ENCODE measurements at regions not wholly inside any gene's neighbourhood (a gene's known extent, or its start where the extent isn't known, plus 50 kb on each side); places are given as distances from the start of the nearest gene placed in this dataset.
"Not testable (repeated sequence)": the region's sequence is repeated elsewhere in the genome, so short reads cannot be mapped to it uniquely, and the experiment has no call there.

DNA sequence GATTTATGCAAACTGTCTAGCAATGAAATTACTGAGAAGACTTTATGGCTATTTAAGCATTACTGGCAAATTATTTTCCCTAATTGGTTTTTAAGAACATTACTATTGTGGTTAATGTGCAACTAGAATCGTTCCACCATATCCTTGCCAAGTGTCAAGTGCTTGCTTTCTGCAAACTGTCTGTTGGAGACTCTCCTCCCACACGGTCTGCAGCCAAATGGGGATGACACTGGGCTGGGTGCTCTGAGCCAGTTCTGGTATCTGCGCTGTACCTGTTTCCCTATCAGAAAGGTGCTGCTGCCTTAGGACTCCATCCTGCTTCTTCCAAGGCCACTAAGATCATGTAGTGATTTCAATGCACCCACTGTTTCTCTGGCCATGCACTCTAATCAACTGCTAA is 110.4 kb downstream of the RAMP3 start:
- no peak for DNase-seq

DNA sequence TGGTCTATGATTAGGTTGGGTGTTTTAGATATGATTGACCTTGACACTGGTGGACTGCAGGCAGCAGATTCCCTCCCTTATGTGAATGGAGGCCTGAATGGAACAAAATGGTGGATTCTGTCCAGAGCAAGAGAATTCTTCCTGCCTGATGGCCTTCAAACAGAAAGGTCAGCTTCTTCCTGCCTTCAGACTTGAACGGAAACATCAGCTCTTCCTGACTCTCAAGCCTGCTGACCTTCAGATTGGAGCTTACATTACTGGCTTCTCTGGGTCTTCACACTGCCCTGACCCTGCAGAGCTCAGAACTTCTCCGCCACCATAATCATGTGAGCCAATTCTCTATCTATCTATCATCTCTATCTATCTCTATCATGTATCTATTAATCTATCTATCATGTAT is 111.6 kb downstream of the RAMP3 start:
- no peak for DNase-seq

DNA sequence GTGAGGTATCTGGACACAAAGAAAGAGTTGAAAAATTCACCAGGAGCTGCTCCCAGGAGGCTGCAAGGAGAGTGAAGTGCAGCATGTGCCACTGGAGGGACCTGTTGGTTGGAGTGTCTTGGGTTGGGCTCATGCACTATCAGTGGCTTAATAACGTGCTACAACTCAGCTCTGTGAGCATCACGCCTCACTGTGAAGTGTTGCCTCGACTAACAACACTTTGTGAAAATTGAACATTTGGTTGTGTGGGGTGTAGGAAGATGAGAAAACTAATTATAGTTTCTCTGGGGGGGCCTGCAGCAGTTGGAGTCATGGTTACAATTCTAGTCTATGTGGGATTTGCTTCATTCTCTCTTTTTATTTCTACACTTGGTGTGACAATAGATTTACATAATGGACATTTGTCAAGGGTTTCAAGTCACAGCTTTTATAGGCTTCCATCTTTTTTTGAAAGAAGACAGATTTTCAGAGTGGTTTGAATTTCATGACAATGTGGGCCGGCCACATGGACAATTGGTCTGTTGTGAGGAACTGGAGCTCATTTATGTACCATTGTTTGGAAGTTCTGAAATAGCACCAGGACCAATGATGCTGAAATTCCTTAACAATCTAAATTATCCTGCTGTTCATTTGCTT is 121.3 kb downstream of the RAMP3 start:
- DNase-seq: no peak

- not testable (repeated sequence) for DNase-seq
These were observed 132.0 kb downstream of the RAMP3 start for GRCh38 chr7:45289611-45290010.

DNA sequence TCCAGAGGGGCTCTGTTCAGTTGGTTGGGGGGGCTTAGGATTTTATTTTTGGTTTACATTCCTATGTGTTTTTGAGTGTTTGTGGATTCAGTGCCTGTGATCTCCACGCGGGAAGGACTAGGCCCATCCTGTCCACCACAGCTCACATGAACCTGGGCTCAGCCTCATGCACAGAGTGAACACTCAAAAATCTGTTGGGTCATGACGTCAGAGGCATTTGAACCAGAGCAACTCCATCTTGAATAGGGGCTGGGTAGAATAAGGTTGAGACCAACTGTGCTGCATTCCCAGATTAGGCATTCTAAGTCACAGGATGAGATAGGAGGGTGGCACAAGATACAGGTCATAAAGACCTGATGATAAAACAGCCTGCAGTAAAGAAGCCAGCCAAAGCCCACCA is 133.3 kb downstream of the RAMP3 start:
- DNase-seq: no peak

GRCh38 chr7:45292481-45292880 is 134.9 kb downstream of the RAMP3 start:
- DNase-seq: peak; percentile 31

GRCh38 chr7:45293295-45293942 is 135.8 kb downstream of the RAMP3 start:
- no peak for DNase-seq

- no peak for DNase-seq
These were observed 137.0 kb downstream of the RAMP3 start for GRCh38 chr7:45294559-45294958.

- DNase-seq: no peak
These were observed 137.6 kb downstream of the RAMP3 start for GRCh38 chr7:45295222-45295621.

GRCh38 chr7:45296748-45297147 is 139.2 kb downstream of the RAMP3 start:
- DNase-seq: no peak

DNA sequence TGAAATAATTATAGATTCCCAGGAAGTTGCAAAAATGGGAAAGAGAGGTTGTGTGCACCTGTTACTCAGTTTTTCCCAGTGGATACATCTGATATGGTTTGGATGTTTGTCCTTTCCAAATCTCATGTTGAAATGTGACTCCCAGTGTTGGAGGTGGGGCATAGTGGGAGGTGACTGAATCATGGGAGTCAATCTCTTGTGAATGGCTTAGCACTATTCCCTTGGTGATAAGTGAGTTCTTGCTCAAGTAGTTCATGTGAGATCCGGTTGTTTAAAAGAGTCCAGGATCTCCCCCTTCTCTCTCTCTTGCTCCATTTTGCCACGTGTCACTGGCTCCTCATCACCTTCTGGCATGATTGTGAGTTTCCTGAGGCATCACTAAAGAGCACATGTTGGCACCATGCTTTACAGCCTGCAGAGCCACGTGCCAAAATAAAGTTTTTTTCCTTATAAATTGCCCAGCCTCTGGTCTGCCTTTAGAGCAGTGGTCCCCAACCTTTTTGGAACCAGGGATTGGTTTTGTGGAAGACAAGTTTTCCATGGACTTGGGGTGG is 149.2 kb downstream of the RAMP3 start:
- no peak for DNase-seq

GRCh38 chr7:45311597-45311996 is 154.0 kb downstream of the RAMP3 start:
- no peak for DNase-seq

GRCh38 chr7:45315512-45315911 is 157.9 kb downstream of the RAMP3 start:
- DNase-seq: not testable (repeated sequence)

- DNase-seq: peak; percentile 4
These were observed 167.2 kb downstream of the RAMP3 start for GRCh38 chr7:45324683-45325237.

DNA sequence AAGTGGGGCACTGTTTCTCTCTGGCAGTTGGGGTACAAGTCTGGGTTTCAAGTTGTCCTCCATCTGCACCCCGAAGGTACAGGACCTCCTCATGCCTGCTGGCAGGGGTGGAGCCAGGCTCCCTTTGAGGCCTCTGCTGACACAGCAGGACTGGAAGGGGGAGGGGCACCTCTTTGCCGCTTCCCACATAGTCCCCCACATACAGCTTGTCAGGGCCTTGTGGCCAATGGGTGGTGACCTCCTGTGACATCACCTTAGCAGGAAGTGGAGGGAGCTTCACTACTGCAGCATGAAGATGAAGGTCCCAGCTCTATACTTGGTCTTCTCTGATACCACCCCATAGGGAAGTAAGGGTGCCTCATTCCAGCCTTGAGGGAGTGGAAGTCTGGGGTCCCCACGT is 167.8 kb downstream of the RAMP3 start:
- DNase-seq: no peak

- no peak for DNase-seq
These were observed 170.9 kb downstream of the RAMP3 start for GRCh38 chr7:45328403-45328981.

DNA sequence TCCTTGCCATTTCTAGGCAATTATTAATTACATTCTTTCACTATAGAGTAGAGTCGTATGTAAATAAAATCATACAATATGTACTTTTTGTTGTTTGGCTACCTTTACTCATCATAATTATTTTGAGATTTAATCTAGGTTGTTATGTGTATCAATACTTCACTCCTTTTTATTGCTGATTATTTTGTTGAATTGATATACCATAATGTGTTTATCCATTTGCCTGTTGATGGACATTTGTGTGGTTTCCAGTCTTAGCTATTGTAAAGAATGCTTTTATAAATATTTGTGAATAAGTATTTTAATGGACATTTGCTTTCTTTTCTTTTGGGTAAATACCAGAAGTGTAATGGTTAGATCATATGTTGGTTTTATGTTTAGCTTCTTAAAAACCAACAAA is 174.0 kb downstream of the RAMP3 start:
- DNase-seq: no peak

- not testable (repeated sequence) for DNase-seq
These were observed 177.4 kb downstream of the RAMP3 start for GRCh38 chr7:45335024-45335423.

DNA sequence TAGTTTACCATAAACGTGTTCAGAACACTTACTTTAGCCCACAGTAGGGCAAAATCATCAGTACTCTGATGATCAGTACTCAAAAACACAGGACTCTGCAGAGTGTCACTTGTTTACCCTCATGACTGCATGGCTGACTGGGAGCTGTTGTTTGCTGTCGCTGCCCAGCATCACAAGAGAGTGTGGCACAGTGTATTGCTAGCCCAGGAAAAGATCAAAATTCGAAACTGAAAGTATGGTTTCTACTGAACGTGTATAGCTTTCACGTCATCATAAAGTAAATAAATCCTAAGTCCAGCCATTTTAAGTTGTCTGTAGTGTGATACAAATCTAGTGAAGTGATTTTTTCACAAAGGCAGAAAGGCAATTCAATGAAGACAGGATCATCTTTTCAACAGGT is 184.6 kb downstream of the RAMP3 start:
- no peak for DNase-seq

DNA sequence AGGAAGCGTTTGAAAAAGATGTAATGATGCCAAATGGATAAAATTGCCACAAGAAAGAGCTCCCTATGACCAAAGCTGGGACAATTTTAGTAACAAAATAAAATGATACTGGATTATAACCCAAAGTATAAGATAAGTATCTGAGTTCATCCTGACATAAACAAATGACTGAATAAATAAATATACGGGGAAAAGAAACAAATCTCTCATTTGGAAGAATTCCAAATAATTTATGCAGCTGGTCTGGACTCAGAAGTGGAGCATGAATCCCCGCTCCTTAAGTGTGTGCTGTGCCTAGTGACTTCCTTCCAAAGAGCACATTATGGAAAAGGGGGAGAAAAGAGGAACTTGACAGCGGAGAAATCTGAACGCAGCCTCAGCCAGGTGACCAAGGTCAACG is 186.2 kb downstream of the RAMP3 start:
- DNase-seq: no peak

DNA sequence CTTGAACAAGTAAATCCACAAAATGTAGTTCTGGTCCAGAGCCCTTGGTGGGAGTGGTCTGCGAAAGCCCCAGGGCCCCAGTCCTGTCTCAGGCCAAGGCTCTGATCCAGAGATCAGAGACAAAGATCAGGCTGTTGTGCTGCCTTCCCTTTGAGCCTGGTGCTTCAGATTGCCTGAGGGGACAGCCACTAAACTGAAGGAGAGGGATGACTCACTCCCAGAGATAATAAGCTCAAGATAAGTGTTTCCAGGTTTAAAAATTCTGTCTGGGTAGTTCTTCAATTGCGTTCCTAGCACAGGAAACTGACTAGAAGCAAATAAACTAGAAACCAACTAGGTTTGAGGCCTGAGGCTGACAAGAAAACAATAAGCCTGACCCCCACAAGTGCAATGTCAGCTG is 190.2 kb downstream of the RAMP3 start:
- no peak for DNase-seq

DNA sequence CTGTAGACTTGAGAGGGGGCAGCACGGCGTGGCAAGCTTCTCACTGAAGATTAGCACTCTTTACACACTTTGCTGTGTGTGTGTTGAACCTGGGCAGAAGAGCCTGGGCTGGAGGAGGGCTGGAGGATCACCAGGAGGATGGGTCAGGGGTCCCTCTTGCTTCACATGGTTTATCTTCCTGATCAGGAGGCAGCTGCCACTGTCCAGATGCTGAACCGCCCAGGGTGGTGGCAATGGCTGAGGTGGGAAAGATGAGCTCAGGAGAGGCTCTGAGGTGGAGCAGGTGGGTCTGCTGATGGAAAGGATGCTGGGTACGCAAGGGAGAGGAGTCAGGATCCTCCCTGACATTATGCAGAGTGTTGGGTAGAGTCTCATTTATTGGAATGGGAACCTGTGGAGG is 191.5 kb downstream of the RAMP3 start:
- DNase-seq: no peak

DNA sequence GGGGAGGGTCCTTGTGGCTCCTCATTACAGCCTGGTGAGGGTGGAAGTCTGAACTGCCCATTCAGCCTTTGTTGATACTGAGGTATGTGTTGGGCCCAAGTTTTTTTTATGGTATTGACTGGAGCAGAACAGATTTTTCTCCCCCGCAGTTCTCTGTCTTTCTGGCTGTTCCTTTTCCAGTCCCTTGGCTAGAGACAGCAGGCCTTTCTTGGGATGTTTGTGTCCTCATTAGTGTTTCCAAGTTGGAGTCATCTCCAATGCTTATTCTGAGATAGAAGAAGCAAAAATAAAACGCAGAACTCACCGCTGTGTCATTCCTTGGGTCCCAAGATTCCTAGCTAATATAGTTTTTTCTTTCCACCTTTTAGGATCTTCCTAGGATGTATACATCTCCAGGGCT is 193.3 kb downstream of the RAMP3 start:
- DNase-seq: no peak

GRCh38 chr7:45358287-45358686 is 200.7 kb downstream of the RAMP3 start:
- DNase-seq: no peak

Data from hematopoietic multipotent progenitor cell treated with erythropoietin and hydrocortisone succinate and interleukin-3 and kit ligand, for 4 days (in vitro differentiated cells).